ENCODE measurements at regions not wholly inside any gene's neighbourhood (a gene's known extent, or its start where the extent isn't known, plus 50 kb on each side); places are given as distances from the start of the nearest gene placed in this dataset.

DNA sequence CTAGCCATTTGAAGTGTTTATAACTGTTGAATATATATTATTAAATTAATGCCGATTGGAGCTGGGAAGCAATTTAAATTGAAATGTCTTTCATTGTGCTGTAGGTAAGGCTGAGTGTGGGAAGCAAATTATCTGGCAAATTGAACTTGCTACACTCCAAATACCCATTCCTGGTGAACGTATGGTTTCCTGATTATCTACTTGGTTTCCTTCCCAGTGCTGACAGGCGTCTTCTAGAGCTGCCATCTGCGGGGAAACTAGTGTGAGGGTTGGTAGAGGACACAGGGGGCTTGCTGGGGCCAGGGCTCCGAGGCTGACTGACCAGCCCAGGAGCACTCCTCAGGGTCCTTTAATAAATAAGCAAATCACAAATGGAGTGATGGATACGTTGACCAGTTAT is 581.4 kb upstream of the LMCD1 start:
- TF ChIP-seq, protein P1, sequence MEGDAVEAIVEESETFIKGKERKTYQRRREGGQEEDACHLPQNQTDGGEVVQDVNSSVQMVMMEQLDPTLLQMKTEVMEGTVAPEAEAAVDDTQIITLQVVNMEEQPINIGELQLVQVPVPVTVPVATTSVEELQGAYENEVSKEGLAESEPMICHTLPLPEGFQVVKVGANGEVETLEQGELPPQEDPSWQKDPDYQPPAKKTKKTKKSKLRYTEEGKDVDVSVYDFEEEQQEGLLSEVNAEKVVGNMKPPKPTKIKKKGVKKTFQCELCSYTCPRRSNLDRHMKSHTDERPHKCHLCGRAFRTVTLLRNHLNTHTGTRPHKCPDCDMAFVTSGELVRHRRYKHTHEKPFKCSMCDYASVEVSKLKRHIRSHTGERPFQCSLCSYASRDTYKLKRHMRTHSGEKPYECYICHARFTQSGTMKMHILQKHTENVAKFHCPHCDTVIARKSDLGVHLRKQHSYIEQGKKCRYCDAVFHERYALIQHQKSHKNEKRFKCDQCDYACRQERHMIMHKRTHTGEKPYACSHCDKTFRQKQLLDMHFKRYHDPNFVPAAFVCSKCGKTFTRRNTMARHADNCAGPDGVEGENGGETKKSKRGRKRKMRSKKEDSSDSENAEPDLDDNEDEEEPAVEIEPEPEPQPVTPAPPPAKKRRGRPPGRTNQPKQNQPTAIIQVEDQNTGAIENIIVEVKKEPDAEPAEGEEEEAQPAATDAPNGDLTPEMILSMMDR (conservative IDR thresholded peaks at IDR 0.05; ENCODE audit: low read length) = no peak
- no peak for TF ChIP-seq EZH2phosphoT487 (IDR thresholded peaks at IDR 0.05; ENCODE audit: borderline replicate concordance, low read depth, low read length)

Measured in OCI-LY7 (cell line).